HCT116 (cell line): ENCODE measurements at regions not wholly inside any gene's neighbourhood (a gene's known extent, or its start where the extent isn't known, plus 50 kb on each side); places are given as distances from the start of the nearest gene placed in this dataset.
"Not testable (repeated sequence)": the region's sequence is repeated elsewhere in the genome, so short reads cannot be mapped to it uniquely, and the experiment has no call there.

Source experiments
- EGR1 ChIP-seq: IDR thresholded peaks from 2 replicates; pipeline ENCODE4 v1.6.1; 2012; ENCODE audit warnings: low read depth
- POLR2AphosphoS5 ChIP-seq: IDR thresholded peaks from 2 replicates; pipeline ENCODE4 v1.6.1; 2011; ENCODE audit warnings: mild to moderate bottlenecking, low read depth, low read length, moderate library complexity
- YY1 ChIP-seq: IDR thresholded peaks from 2 replicates; pipeline ENCODE4 v1.6.1; 2011; ENCODE audit warnings: low read length, low read depth, moderate library complexity, mild to moderate bottlenecking; ENCODE audit not compliant: insufficient replicate concordance; ENCODE audit errors: extremely low read depth

DNA sequence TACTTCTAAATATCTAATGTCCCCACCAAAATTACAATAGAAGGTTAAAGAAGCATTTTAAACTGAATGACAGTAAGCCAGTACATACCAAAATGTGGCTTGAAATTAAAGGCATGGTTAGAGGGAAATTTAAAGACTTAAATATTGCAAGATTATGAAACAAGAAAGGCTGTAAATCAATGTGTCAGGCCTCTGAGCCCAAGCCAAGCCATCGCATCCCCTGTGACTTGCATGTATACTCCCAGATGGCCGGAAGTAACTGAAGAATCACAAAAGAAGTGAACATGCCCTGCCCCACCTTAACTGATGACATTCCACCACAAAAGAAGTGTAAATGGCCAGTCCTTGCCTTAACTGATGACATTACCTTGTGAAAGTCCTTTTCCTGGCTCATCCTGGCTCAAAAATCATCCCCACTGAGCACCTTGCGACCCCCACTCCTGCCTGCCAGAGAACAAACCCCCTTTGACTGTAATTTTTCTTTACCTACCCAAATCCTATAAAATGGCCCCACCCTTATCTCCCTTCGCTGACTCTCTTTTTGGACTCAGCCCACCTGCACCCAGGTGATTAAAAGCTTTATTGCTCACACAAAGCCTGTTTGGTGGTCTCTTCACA lies 132.4 kb upstream of the ADCY2 start:
- TF ChIP-seq POLR2AphosphoS5, YY1, EGR1: not testable (repeated sequence)
